Gastroesophageal sphincter (tissue), 3 donors: ENCODE measurements at regions not wholly inside any gene's neighbourhood (a gene's known extent, or its start where the extent isn't known, plus 50 kb on each side); places are given as distances from the start of the nearest gene placed in this dataset.

ENCODE experiments used
- POLR2A ChIP-seq, 2 donors: fragments of 450-650 bp; IDR thresholded peaks; one replicate each; pipeline ENCODE4 v1.6.1; 2017; ENCODE audit warnings: antibody characterized with exemption in 2 of 2, mild to moderate bottlenecking in 2 of 2, moderate library complexity in 1 of 2
- POLR2AphosphoS5 ChIP-seq: sonication (generic); formaldehyde crosslinking; IDR thresholded peaks from one replicate; pipeline ENCODE4 v1.6.1; 2017; ENCODE audit warnings: antibody characterized with exemption
- TF ChIP-seq, protein P1 (sequence below), 4 experiments: fragments of 200-600 bp in 2 of 4; fragments of 450-650 bp in 2 of 4; sonication (generic) in 1 of 4; IDR thresholded peaks; one replicate each; pipeline ENCODE4 v1.5.1; 2017 to 2019; ENCODE audit warnings: antibody characterized with exemption in 4 of 4, mild to moderate bottlenecking in 2 of 4, moderate library complexity in 2 of 4

DNA sequence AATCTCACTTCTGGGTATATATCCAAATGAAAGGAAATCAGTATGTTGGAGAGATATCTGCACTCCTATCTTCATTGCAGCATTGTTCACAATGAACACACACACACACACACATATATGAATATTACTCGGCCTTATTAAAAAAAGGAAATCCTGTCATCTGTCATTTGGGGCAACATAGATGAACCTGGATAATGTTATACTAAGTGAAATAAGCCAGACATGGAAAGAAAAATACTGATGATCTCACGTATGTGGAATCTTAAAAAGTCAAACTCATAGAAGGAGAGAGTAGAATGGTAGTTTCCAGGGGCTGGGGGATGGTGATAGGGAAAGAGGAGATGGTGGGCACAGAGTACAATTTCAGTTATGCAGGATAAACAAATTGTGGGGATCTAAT, 100.3 kb downstream of the EMB start:
- TF ChIP-seq, protein P1, sequence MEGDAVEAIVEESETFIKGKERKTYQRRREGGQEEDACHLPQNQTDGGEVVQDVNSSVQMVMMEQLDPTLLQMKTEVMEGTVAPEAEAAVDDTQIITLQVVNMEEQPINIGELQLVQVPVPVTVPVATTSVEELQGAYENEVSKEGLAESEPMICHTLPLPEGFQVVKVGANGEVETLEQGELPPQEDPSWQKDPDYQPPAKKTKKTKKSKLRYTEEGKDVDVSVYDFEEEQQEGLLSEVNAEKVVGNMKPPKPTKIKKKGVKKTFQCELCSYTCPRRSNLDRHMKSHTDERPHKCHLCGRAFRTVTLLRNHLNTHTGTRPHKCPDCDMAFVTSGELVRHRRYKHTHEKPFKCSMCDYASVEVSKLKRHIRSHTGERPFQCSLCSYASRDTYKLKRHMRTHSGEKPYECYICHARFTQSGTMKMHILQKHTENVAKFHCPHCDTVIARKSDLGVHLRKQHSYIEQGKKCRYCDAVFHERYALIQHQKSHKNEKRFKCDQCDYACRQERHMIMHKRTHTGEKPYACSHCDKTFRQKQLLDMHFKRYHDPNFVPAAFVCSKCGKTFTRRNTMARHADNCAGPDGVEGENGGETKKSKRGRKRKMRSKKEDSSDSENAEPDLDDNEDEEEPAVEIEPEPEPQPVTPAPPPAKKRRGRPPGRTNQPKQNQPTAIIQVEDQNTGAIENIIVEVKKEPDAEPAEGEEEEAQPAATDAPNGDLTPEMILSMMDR (IDR thresholded peaks at IDR 0.05), result no peak
- TF ChIP-seq POLR2AphosphoS5, result no peak
- TF ChIP-seq POLR2A (IDR thresholded peaks at IDR 0.05), result no peak
